ENCODE measurements at regions not wholly inside any gene's neighbourhood (a gene's known extent, or its start where the extent isn't known, plus 50 kb on each side); places are given as distances from the start of the nearest gene placed in this dataset.

DNA sequence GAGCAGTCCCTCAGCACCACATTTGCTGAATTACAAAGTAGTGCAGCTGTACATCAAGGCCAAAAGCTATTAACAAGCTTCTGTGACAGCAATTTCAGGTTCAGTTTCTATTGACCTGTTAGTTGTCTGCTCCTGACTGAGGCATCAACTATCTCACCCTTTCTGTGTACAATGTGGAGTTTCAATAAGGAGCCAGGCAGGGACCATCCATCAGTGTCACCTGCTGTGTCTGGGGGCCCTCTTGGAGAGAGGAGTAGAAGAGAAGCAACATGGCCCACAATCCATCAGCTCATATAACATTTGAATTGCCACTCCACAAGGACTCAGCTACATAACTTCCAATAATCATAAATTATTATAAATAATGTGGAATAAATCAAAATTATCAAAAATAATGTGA is 72.3 kb upstream of the CCDC196 start:
- no peaks in the 10 kb centered on the region for H3K79me2 ChIP-seq (ENCODE audit: control insufficient read depth, insufficient read depth, low read length)
- no peak overlapping the region for H3K4me2 ChIP-seq (ENCODE audit: low read length)
- no peak overlapping the region for H3K27ac ChIP-seq (ENCODE audit: low read depth, low read length)
- no peaks in the 10 kb centered on the region for H3K79me1 ChIP-seq (ENCODE audit: low read length)
- no peaks in the 10 kb centered on the region for H3K4me1 ChIP-seq (ENCODE audit: control insufficient read depth, low read depth, low read length)
- H3K4ac ChIP-seq (ENCODE audit: low read depth, low read length): no peak overlapping the region
- H3K27me3 ChIP-seq (ENCODE audit: insufficient read depth, low read length, poor library complexity): no peaks in the 10 kb centered on the region
- H2BK120ac ChIP-seq (ENCODE audit: low read depth, low read length): no peak overlapping the region
- H4K8ac ChIP-seq (ENCODE audit: low read depth, low read length): no peak overlapping the region
- H2BK5ac ChIP-seq (ENCODE audit: low read length): no peak overlapping the region
- no peak overlapping the region for H3K56ac ChIP-seq (ENCODE audit: low read length)
- H4K5ac ChIP-seq (ENCODE audit: low read length): no peak overlapping the region
- H3K23ac ChIP-seq (ENCODE audit: low read length): no peak overlapping the region
- no peak overlapping the region for H2BK15ac ChIP-seq (replicated peaks; ENCODE audit: low read depth)
- no peak overlapping the region for H3K4me3 ChIP-seq (ENCODE audit: low read length)
- no peak overlapping the region for H3K18ac ChIP-seq (ENCODE audit: low read length)
- no peak overlapping the region for H3K9ac ChIP-seq (ENCODE audit: low read length)
- no peak for DNase-seq
- H3K36me3 ChIP-seq (ENCODE audit: control insufficient read depth, insufficient read depth, low read length): no peaks in the 10 kb centered on the region
- H2AK5ac ChIP-seq (ENCODE audit: low read length): no peak overlapping the region

DNA sequence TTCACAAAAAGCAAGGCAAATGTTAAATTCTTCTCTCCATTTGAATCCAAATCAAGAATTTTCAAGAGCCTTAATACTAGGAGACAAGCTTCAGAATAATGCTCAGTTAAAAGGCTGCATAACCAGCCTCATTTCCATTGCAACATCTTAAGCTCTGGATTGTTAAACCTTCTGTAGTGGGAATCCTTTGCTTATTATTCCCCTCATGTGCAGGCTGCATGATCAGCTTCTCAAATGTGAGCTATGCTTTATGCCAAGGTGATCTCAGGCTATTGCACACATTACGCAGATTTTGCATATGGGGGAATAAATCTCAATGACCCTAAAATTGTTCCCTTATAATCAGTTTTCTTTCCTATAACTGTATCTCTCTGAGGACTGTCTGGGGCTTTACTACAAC is 71.7 kb upstream of the CCDC196 start:
- no peak overlapping the region for H3K18ac ChIP-seq (ENCODE audit: low read length)
- H3K79me1 ChIP-seq (ENCODE audit: low read length): no peaks in the 10 kb centered on the region
- H3K9ac ChIP-seq (ENCODE audit: low read length): no peak overlapping the region
- no peak overlapping the region for H3K27ac ChIP-seq (ENCODE audit: low read depth, low read length)
- H3K23ac ChIP-seq (ENCODE audit: low read length): no peak overlapping the region
- no peak overlapping the region for H2AK5ac ChIP-seq (ENCODE audit: low read length)
- no peak overlapping the region for H3K4me3 ChIP-seq (ENCODE audit: low read length)
- no peak overlapping the region for H3K56ac ChIP-seq (ENCODE audit: low read length)
- no peak overlapping the region for H2BK15ac ChIP-seq (replicated peaks; ENCODE audit: low read depth)
- no peak overlapping the region for H3K4me2 ChIP-seq (ENCODE audit: low read length)
- H3K4me1 ChIP-seq (ENCODE audit: control insufficient read depth, low read depth, low read length): no peaks in the 10 kb centered on the region
- no CpG with 5 or more reads among the region's 1 CpG for WGBS (ENCODE audit: extremely low coverage, insufficient coverage, low lambda C conversion rate)
- H3K27me3 ChIP-seq (ENCODE audit: insufficient read depth, low read length, poor library complexity): no peaks in the 10 kb centered on the region
- H3K36me3 ChIP-seq (ENCODE audit: control insufficient read depth, insufficient read depth, low read length): no peaks in the 10 kb centered on the region
- no peak overlapping the region for H2BK120ac ChIP-seq (ENCODE audit: low read depth, low read length)
- no peak overlapping the region for H4K5ac ChIP-seq (ENCODE audit: low read length)
- no peak overlapping the region for H2BK5ac ChIP-seq (ENCODE audit: low read length)
- H3K4ac ChIP-seq (ENCODE audit: low read depth, low read length): no peak overlapping the region
- no peaks in the 10 kb centered on the region for H3K79me2 ChIP-seq (ENCODE audit: control insufficient read depth, insufficient read depth, low read length)
- H4K8ac ChIP-seq (ENCODE audit: low read depth, low read length): no peak overlapping the region
- no peak for DNase-seq

DNA sequence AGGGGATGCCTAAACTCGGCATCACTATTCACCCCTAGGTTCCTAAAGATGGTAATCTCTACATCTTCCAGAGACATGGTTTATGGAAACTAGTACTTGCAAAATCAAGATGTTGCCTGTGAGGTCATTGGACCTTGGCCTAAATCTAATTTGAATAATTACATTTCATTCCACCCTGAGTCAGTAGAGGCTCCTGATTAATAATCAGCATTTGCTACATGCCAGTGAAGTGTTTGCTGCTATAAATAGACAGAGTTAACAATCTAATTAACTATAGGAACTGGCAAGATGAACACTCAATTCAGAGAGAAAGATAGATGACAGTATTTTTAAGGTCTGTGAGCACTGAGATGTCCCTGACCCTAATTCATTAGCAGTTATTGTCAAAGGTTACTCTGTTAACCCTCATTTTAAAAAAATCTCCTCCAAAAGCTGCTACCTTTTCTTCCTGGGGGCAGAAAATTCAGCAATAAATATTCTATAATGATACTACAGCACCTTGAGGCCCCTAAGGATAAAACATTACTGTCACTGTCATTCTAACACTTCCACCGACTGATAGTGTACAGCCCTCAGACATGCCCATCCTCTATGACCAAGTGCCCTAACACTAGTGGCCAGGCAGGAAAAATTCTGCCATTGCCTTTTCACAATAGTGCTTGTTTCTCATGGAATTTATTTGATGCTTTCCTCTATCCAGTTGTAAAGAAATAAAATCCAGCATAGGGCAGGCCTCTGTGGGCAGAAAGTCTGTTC is 65.7 kb upstream of the CCDC196 start:
- Histone ChIP-seq H2BK5ac (ENCODE audit: low read length) (no peak overlapping the region), H4K5ac (ENCODE audit: low read length) (no peak overlapping the region), H3K79me1 (ENCODE audit: low read length) (no peaks in the 10 kb centered on the region), H4K8ac (ENCODE audit: low read depth, low read length) (no peak overlapping the region), H3K23ac (ENCODE audit: low read length) (no peak overlapping the region), H2BK15ac (replicated peaks; ENCODE audit: low read depth) (no peak overlapping the region), H2AK5ac (ENCODE audit: low read length) (no peak overlapping the region), H3K4me3 (ENCODE audit: low read length) (no peak overlapping the region), H3K79me2 (ENCODE audit: control insufficient read depth, insufficient read depth, low read length) (no peaks in the 10 kb centered on the region), H3K4me2 (ENCODE audit: low read length) (no peak overlapping the region), H3K9ac (ENCODE audit: low read length) (no peak overlapping the region), H3K36me3 (ENCODE audit: control insufficient read depth, insufficient read depth, low read length) (no peaks in the 10 kb centered on the region), H2BK120ac (ENCODE audit: low read depth, low read length) (no peak overlapping the region), H3K27me3 (ENCODE audit: insufficient read depth, low read length, poor library complexity) (no peaks in the 10 kb centered on the region), H3K18ac (ENCODE audit: low read length) (no peak overlapping the region), H3K4me1 (ENCODE audit: control insufficient read depth, low read depth, low read length) (peaks cover 3% of the 10 kb centered on the region), H3K4ac (ENCODE audit: low read depth, low read length) (no peak overlapping the region), H3K56ac (ENCODE audit: low read length) (no peak overlapping the region), H3K27ac (ENCODE audit: low read depth, low read length) (no peak overlapping the region)
- WGBS (ENCODE audit: extremely low coverage, insufficient coverage, low lambda C conversion rate): no CpG with 5 or more reads among the region's 2 CpGs
- DNase-seq: no peak

DNA sequence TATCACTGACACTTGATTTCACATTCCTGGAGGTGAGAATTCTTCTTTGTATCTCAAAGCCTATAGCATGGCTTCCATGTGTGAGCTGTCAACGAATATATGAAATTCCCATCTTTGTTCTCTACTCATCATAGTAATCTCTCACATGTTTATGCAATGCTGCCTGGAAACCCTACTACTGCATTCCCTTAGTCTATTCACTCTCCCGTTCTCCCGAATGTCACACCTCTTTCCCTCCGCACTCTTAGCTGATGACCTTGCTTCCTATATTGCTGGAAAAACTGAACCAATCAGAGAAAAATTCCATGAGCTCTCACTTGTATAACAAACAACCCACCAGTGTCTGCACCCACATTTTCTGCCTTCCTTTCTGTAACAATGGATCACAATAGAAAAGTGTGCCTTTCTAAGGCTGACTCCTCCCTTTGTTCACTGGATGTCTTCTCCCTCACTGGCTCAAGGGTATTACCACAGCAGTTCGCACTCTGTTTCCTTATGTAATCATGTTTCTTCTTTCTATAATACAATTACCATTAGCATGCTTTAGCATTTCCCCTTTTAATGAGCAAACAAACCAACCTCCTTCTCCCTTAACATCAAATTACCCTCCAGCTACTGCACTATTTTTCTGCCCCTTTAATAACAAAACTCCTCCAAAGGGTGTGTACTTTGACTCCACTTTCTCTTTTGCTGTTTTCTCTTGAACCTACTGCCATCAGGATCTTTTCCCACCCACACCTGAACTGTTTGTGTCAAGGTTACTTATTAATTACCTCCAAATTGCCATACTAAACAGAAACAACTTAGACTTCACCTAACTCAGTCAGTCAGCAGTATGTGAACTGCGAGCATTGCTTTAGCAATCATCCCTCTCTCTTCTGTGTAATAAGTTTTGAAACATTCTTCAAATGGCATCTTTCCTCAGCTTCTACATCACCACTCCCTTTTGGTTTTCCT is 63.9 kb upstream of the CCDC196 start:
- no peak overlapping the region for H3K27ac ChIP-seq (ENCODE audit: low read depth, low read length)
- H2BK5ac ChIP-seq (ENCODE audit: low read length): no peak overlapping the region
- H3K79me2 ChIP-seq (ENCODE audit: control insufficient read depth, insufficient read depth, low read length): no peaks in the 10 kb centered on the region
- no peak overlapping the region for H3K9ac ChIP-seq (ENCODE audit: low read length)
- no peak overlapping the region for H4K5ac ChIP-seq (ENCODE audit: low read length)
- H3K56ac ChIP-seq (ENCODE audit: low read length): no peak overlapping the region
- H3K4me3 ChIP-seq (ENCODE audit: low read length): no peak overlapping the region
- no peak overlapping the region for H3K4ac ChIP-seq (ENCODE audit: low read depth, low read length)
- H2BK120ac ChIP-seq (ENCODE audit: low read depth, low read length): no peak overlapping the region
- H3K4me2 ChIP-seq (ENCODE audit: low read length): no peak overlapping the region
- H3K27me3 ChIP-seq (ENCODE audit: insufficient read depth, low read length, poor library complexity): no peaks in the 10 kb centered on the region
- no peak overlapping the region for H2AK5ac ChIP-seq (ENCODE audit: low read length)
- no peak overlapping the region for H4K8ac ChIP-seq (ENCODE audit: low read depth, low read length)
- no peak overlapping the region for H3K18ac ChIP-seq (ENCODE audit: low read length)
- H3K4me1 ChIP-seq (ENCODE audit: control insufficient read depth, low read depth, low read length): peaks cover 3% of the 10 kb centered on the region
- peak; percentile 6 for DNase-seq
- no peak overlapping the region for H3K23ac ChIP-seq (ENCODE audit: low read length)
- no peaks in the 10 kb centered on the region for H3K79me1 ChIP-seq (ENCODE audit: low read length)
- H3K36me3 ChIP-seq (ENCODE audit: control insufficient read depth, insufficient read depth, low read length): no peaks in the 10 kb centered on the region
- no CpG with 5 or more reads among the region's 6 CpGs for WGBS (ENCODE audit: extremely low coverage, insufficient coverage, low lambda C conversion rate)
- H2BK15ac ChIP-seq (replicated peaks; ENCODE audit: low read depth): no peak overlapping the region

DNA sequence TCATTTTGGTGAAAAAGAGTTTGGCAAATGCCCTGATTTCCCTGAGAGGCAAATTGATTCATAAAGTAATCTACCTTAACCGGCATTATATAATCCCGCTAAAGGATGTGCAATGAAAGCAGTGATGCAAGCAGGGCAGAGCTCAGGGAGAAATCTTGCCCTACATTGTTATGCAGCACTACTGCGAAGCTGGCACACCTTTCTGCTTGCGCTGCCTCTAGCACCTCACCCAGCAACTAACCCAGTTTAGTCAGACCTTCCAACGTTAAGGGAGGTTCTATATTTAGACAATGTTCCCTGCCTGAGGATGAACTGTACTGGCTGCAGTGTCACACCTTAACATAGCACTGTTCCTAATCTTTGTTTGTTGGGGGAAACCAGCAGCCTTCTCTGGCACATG is 60.8 kb upstream of the CCDC196 start:
- Histone ChIP-seq H2BK5ac (ENCODE audit: low read length) (no peak overlapping the region), H3K27me3 (ENCODE audit: insufficient read depth, low read length, poor library complexity) (no peaks in the 10 kb centered on the region), H3K4ac (ENCODE audit: low read depth, low read length) (no peak overlapping the region), H3K56ac (ENCODE audit: low read length) (no peak overlapping the region), H3K79me2 (ENCODE audit: control insufficient read depth, insufficient read depth, low read length) (no peaks in the 10 kb centered on the region), H3K4me1 (ENCODE audit: control insufficient read depth, low read depth, low read length) (peaks cover 3% of the 10 kb centered on the region), H3K4me3 (ENCODE audit: low read length) (no peak overlapping the region), H4K8ac (ENCODE audit: low read depth, low read length) (no peak overlapping the region), H2BK120ac (ENCODE audit: low read depth, low read length) (no peak overlapping the region), H3K36me3 (ENCODE audit: control insufficient read depth, insufficient read depth, low read length) (no peaks in the 10 kb centered on the region), H3K9ac (ENCODE audit: low read length) (no peak overlapping the region), H3K79me1 (ENCODE audit: low read length) (no peaks in the 10 kb centered on the region), H3K23ac (ENCODE audit: low read length) (no peak overlapping the region), H4K5ac (ENCODE audit: low read length) (no peak overlapping the region), H2BK15ac (replicated peaks; ENCODE audit: low read depth) (no peak overlapping the region), H3K18ac (ENCODE audit: low read length) (no peak overlapping the region), H3K27ac (ENCODE audit: low read depth, low read length) (no peak overlapping the region), H3K4me2 (ENCODE audit: low read length) (no peak overlapping the region), H2AK5ac (ENCODE audit: low read length) (no peak overlapping the region)
- no peak for DNase-seq
- no CpG with 5 or more reads among the region's 5 CpGs for WGBS (ENCODE audit: extremely low coverage, insufficient coverage, low lambda C conversion rate)

Data from mesendoderm (in vitro differentiated cells).